B cell (primary cell): ENCODE measurements at regions not wholly inside any gene's neighbourhood (a gene's known extent, or its start where the extent isn't known, plus 50 kb on each side); places are given as distances from the start of the nearest gene placed in this dataset.

Experiments
- ATAC-seq: fragments of 200-7000 bp; cut with Tn5 transposase; one replicate; pipeline ENCODE4 v1.10.0; 2021; ENCODE audit warnings: low read depth, mild to moderate bottlenecking, moderate number of reproducible peaks, moderate library complexity
- CTCF ChIA-PET: fragments of 350-600 bp; sonication (Branson Sonifier 250); formaldehyde crosslinking; loops from one replicate; lab custom pipeline; 2021; ENCODE audit warnings: antibody characterized with exemption, inconsistent platforms; lab: Charles Lee
- POLR2A ChIA-PET: fragments of 350-600 bp; sonication (Branson Sonifier 250); formaldehyde crosslinking; loops from one replicate; lab custom pipeline; 2021; ENCODE audit warnings: antibody characterized with exemption; lab: Charles Lee
- DNase-seq: peaks from one replicate; pipeline ENCODE4 v3.0.0; 2013
- H2AFZ ChIP-seq: 2 replicates; pipeline ENCODE4 v1.6.1; 2012; ENCODE audit warnings: mild to moderate bottlenecking, low read depth, low read length; ENCODE audit not compliant: insufficient read depth, poor library complexity, severe bottlenecking
- H3K27ac ChIP-seq, 2 donors: 1 replicate in 1 of 2; 2 replicates in 1 of 2; pipeline ENCODE4 v1.5.1; 2012 to 2013; ENCODE audit warnings: low read length in 2 of 2, mild to moderate bottlenecking in 2 of 2, moderate library complexity in 1 of 2
- H3K27me3 ChIP-seq, 4 experiments: fragments of 200-600 bp in 1 of 4; sonication (generic) in 1 of 4; replicated peaks in 1 of 4; 1 replicate in 2 of 4; 2 replicates in 2 of 4; pipeline versions ENCODE4 v1.6.1 to v1.7.0; 2013 to 2016; ENCODE audit warnings: low read length in 3 of 4, mild to moderate bottlenecking in 2 of 4, mixed read lengths in 1 of 4, moderate library complexity in 1 of 4; ENCODE audit not compliant: insufficient read depth in 4 of 4, control insufficient read depth in 3 of 4; ENCODE audit errors: control extremely low read depth in 1 of 4
- H3K36me3 ChIP-seq, 2 experiments: replicated peaks in 1 of 2; 1 replicate in 1 of 2; 2 replicates in 1 of 2; pipeline versions ENCODE4 v1.6.1 to v1.7.1; 2013; ENCODE audit warnings: low read length in 1 of 2; ENCODE audit not compliant: insufficient read depth in 2 of 2, control insufficient read depth in 1 of 2; ENCODE audit errors: control extremely low read depth in 1 of 2, extremely low read depth in 1 of 2
- H3K4me1 ChIP-seq, 2 donors: fragments of 200-600 bp in 1 of 2; sonication (generic) in 1 of 2; 1 replicate in 1 of 2; 2 replicates in 1 of 2; pipeline versions ENCODE4 v1.5.1 to v1.6.1; 2013 to 2017; ENCODE audit warnings: low read length in 2 of 2; ENCODE audit not compliant: control insufficient read depth in 2 of 2, insufficient read depth in 2 of 2
- H3K4me2 ChIP-seq: replicated peaks from 2 replicates; pipeline ENCODE3; 2012; ENCODE audit warnings: mild to moderate bottlenecking, low read depth, low read length; ENCODE audit not compliant: poor library complexity, severe bottlenecking
- H3K4me3 ChIP-seq, 5 experiments: fragments of 200-600 bp in 1 of 5; sonication (generic) in 1 of 5; 1 replicate in 3 of 5; 2 replicates in 2 of 5; pipeline versions ENCODE4 v1.5.1 to v1.7.0; 2011 to 2016; ENCODE audit warnings: low read length in 4 of 5, mild to moderate bottlenecking in 4 of 5, low read depth in 2 of 5, control low read depth in 1 of 5, moderate library complexity in 1 of 5; ENCODE audit not compliant: insufficient read depth in 1 of 5; ENCODE audit errors: control extremely low read depth in 1 of 5, extremely low read depth in 1 of 5
- H3K79me2 ChIP-seq: fragments of 200-600 bp; sonication (generic); one replicate; pipeline ENCODE4 v1.6.0; 2016; ENCODE audit warnings: low read length; ENCODE audit not compliant: control insufficient read depth, insufficient read depth
- H3K9ac ChIP-seq: fragments of 200-600 bp; sonication (generic); 2 replicates; pipeline ENCODE4 v1.6.1; 2017; ENCODE audit warnings: mild to moderate bottlenecking, low read length, moderate library complexity
- H3K9me3 ChIP-seq, 3 donors: one replicate each; pipeline versions ENCODE4 v1.6.1 to v1.7.1; 2013; ENCODE audit warnings: low read length in 2 of 3; ENCODE audit not compliant: control insufficient read depth in 2 of 3, insufficient read depth in 1 of 3; ENCODE audit errors: control extremely low read depth in 1 of 3
- H4K20me1 ChIP-seq: 2 replicates; pipeline ENCODE4 v1.6.0; 2012; ENCODE audit warnings: mild to moderate bottlenecking, low read length; ENCODE audit not compliant: insufficient read depth, control insufficient read depth, poor library complexity, severe bottlenecking
- H3K27ac Mint-ChIP-seq: one replicate; pipeline ENCODE4 v1.8.0; 2021; ENCODE audit warnings: mixed read lengths
- H3K27me3 Mint-ChIP-seq: one replicate; pipeline ENCODE4 v1.8.0; 2021; ENCODE audit warnings: mixed read lengths
- H3K4me1 Mint-ChIP-seq: one replicate; pipeline ENCODE4 v1.8.0; 2021; ENCODE audit warnings: mixed read lengths
- H3K4me3 Mint-ChIP-seq: one replicate; pipeline ENCODE4 v1.8.0; 2021; ENCODE audit warnings: mixed read lengths
- H3K9me3 Mint-ChIP-seq: one replicate; pipeline ENCODE4 v1.8.0; 2022; ENCODE audit warnings: mixed read lengths; ENCODE audit not compliant: insufficient read depth
- EZH2 ChIP-seq: IDR thresholded peaks from 2 replicates; pipeline ENCODE4 v1.6.1; 2012; ENCODE audit warnings: borderline replicate concordance, low read depth, mild to moderate bottlenecking, moderate library complexity, low read length; ENCODE audit not compliant: insufficient read depth, poor library complexity, severe bottlenecking
- WGBS: methylation state at CpG from one replicate; pipeline ENCODE4 v1.1.5; 2013; ENCODE audit warnings: missing lambda C conversion rate; ENCODE audit not compliant: insufficient coverage; 5-methylcytosine and 5-hydroxymethylcytosine counted together
- intact Hi-C: fragments of 100-400 bp; cut with micrococcal nuclease; formaldehyde crosslinking; loops from one replicate; pipeline ENCODE4 v1.10.0; 2022
- TF ChIP-seq, protein P1 (sequence below): fragments of 200-600 bp; IDR thresholded peaks from one replicate; pipeline ENCODE4 v1.8.0; 2022; ENCODE audit warnings: antibody characterized with exemption, mild to moderate bottlenecking

DNA sequence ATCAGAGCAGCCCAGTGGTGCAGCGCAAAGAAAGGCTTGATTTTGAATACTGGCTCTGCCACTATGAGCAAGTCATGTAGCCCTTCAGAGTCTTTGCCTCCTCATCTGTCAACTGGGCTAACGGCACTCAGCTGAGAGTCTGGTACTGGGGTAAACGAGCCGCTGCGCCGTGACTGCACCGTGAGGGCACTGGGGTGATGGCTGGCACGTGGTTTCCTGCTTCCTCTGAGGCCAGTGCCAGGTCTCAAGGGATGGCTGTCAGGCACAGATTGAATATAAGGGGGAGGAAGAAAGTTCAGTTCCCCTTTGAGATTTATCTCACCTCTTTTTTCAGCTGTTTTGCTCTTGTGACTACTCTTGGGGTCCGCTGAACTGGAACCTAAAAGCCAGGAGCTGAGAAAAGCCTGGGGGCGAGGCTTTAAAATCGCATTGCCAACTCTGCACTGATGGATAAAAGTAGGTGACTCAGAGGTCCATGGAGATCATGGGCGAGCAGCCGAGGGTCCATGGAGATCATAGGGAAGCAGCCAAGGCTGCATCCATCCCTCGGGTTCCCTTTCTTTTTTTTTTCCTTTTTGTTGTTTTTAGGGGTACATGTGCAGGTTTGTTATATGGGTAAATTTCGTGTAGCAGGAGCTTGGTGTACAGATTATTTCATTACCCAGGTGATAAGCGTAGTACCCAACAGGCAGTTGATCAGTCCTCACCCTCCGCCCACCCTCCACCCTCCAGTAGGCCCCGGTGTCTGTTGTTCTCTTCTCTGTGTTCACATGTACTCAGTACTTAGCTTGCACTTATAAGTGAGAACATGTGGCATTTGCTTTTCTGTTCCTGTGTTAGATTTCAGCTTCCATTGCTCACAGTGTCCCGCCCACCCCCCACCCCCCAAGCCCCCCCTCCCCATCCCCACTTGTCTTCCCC, 114.3 kb downstream of the SPP2 start:
- peak overlapping the region; percentile 71 for H3K4me2 ChIP-seq
- H3K9me3 Mint-ChIP-seq, result no peaks in the 10 kb centered on the region
- H3K36me3 ChIP-seq, result no peaks in the 10 kb centered on the region
- H3K4me3 Mint-ChIP-seq, result peak overlapping the region; percentile 71
- H3K27me3 ChIP-seq, result peaks cover 0 to 8% (median 2%) of the 10 kb centered on the region in 4 experiments
- intact Hi-C loops, result loop anchor here (1.0 to 5.0 kb wide), 6 partner anchors 28 to 336 kb away; no protein-coding TSS in a partner anchor
- H3K27me3 Mint-ChIP-seq, result peaks cover 9% of the 10 kb centered on the region
- no peak overlapping the region for H2AFZ ChIP-seq
- peaks cover 0 to 3% (median 0%) of the 10 kb centered on the region in 3 donors for H3K9me3 ChIP-seq
- ChIA-PET POLR2A (interaction anchor here (0.6 to 1.3 kb wide), 3 partner anchors 138 to 290 kb away, joined by 3 to 6 read pairs (median 4); no protein-coding TSS in a partner anchor), CTCF (interaction anchor here (0.8 to 5.0 kb wide), 9 partner anchors 11 to 381 kb away, joined by 3 to 34 read pairs (median 5); partner anchors contain the start of gene ARL4C)
- H3K9ac ChIP-seq, result peak overlapping the region; percentile 33
- ATAC-seq (peak; percentile 96), DNase-seq (peak; percentile 94)
- peak overlapping the region in 2 of 5 experiments; percentile 11 to 40 for H3K4me3 ChIP-seq
- H3K79me2 ChIP-seq, result no peaks in the 10 kb centered on the region
- TF ChIP-seq, protein P1, sequence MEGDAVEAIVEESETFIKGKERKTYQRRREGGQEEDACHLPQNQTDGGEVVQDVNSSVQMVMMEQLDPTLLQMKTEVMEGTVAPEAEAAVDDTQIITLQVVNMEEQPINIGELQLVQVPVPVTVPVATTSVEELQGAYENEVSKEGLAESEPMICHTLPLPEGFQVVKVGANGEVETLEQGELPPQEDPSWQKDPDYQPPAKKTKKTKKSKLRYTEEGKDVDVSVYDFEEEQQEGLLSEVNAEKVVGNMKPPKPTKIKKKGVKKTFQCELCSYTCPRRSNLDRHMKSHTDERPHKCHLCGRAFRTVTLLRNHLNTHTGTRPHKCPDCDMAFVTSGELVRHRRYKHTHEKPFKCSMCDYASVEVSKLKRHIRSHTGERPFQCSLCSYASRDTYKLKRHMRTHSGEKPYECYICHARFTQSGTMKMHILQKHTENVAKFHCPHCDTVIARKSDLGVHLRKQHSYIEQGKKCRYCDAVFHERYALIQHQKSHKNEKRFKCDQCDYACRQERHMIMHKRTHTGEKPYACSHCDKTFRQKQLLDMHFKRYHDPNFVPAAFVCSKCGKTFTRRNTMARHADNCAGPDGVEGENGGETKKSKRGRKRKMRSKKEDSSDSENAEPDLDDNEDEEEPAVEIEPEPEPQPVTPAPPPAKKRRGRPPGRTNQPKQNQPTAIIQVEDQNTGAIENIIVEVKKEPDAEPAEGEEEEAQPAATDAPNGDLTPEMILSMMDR, result no peak
- no peak for TF ChIP-seq EZH2
- H3K27ac ChIP-seq, result peak overlapping the region; percentile 87 to 88
- H3K27ac Mint-ChIP-seq, result peak overlapping the region; percentile 89
- H4K20me1 ChIP-seq, result no peaks in the 10 kb centered on the region
- peaks cover 45 to 54% of the 10 kb centered on the region in 2 donors for H3K4me1 ChIP-seq
- 14% methylated on average over 14 of the region's 19 CpGs for WGBS
- H3K4me1 Mint-ChIP-seq, result peaks cover 55% of the 10 kb centered on the region
